NB4 (cell line): ENCODE measurements at regions not wholly inside any gene's neighbourhood (a gene's known extent, or its start where the extent isn't known, plus 50 kb on each side); places are given as distances from the start of the nearest gene placed in this dataset.

Experiments
- MYC ChIP-seq: IDR thresholded peaks from 2 replicates; pipeline ENCODE4 v1.6.1; 2011; ENCODE audit warnings: low read depth, low read length
- POLR2A ChIP-seq: IDR thresholded peaks from 2 replicates; pipeline ENCODE4 v1.6.1; 2011; ENCODE audit warnings: mild to moderate bottlenecking; ENCODE audit not compliant: insufficient read length; ENCODE audit errors: extremely low read depth
- TF ChIP-seq, protein P1 (sequence below): IDR thresholded peaks from one replicate; pipeline ENCODE4 v1.5.1; 2012; ENCODE audit warnings: low read depth, low read length
- TF ChIP-seq, protein P2 (sequence below): IDR thresholded peaks from 2 replicates; pipeline ENCODE4 v1.6.1; 2011; ENCODE audit warnings: low read depth, low read length

DNA sequence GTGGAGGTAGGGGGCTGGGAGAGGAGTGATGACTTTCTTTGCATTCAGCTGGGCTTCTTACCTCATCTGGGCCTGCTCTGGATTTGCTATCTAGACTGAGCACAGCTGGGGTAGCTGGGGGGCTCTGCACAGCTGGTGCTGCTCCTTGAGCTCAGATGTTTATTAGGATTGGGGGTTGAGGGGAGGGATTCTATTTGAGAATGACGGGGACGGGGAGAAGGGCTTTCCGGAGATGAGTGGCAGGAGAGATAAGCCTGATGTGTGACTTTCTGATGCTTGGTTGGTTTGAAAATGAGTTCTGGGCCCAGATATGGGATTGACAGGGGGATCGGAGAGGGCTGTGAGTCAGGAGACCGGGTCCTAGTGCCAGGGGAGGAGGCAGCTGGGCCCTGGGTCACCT, 146.1 kb upstream of the CSF3R start:
- no peak for TF ChIP-seq POLR2A
- TF ChIP-seq, protein P1, sequence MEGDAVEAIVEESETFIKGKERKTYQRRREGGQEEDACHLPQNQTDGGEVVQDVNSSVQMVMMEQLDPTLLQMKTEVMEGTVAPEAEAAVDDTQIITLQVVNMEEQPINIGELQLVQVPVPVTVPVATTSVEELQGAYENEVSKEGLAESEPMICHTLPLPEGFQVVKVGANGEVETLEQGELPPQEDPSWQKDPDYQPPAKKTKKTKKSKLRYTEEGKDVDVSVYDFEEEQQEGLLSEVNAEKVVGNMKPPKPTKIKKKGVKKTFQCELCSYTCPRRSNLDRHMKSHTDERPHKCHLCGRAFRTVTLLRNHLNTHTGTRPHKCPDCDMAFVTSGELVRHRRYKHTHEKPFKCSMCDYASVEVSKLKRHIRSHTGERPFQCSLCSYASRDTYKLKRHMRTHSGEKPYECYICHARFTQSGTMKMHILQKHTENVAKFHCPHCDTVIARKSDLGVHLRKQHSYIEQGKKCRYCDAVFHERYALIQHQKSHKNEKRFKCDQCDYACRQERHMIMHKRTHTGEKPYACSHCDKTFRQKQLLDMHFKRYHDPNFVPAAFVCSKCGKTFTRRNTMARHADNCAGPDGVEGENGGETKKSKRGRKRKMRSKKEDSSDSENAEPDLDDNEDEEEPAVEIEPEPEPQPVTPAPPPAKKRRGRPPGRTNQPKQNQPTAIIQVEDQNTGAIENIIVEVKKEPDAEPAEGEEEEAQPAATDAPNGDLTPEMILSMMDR = no peak
- TF ChIP-seq MYC = no peak
- TF ChIP-seq, protein P2, sequence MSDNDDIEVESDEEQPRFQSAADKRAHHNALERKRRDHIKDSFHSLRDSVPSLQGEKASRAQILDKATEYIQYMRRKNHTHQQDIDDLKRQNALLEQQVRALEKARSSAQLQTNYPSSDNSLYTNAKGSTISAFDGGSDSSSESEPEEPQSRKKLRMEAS = no peak
